ENCODE measurements at regions not wholly inside any gene's neighbourhood (a gene's known extent, or its start where the extent isn't known, plus 50 kb on each side); places are given as distances from the start of the nearest gene placed in this dataset.

DNA sequence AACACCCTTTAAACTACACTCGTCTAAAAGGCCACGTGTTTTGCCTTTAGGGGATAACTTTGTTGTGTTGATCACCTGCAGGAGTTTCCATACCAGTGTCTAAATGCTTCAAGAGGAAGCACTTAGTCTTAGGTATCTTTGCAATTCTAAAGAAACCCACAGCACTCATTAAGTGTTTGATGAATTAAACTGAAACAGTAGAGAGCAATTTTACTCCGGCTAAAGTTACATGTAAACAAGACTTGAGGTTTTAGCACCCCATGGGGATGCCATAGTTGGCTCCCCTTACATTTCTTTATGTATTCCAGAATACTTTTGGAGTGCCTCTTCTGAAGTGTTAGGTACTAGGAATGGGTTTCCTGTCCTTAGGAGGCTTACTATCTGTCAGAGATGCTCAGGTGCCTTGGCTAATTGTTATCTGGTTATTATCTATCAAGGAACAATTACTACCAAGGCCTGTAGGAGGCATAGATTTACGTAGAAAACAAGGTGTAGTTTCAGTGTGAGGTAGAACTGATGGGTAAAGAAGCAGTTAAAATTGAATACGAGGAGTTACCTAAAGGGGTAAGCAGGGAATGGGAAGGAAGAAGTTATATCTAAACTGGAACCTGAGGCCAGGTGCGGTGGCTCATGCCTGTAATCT is 176.8 kb upstream of the SAMSN1 start:
- DNase-seq: no peak

DNA sequence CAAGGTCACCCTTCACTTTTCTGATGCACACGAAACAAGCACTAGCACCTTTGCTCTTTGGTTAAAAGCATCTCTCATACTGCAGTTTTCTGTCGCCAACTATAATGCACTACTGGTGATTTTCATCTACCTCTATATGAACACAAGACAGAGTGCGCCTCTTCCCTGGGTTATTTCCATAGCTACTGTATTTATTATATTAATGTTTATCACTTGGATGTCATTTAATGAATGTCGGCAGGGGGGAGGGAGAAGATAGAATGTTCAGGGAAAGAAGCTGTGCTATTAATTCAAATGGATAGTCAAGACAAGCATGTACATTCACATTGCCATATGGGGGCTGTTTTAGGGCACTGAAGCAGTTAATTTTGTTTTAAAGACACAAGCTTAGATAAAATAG is 174.1 kb upstream of the SAMSN1 start:
- no peak for DNase-seq

DNA sequence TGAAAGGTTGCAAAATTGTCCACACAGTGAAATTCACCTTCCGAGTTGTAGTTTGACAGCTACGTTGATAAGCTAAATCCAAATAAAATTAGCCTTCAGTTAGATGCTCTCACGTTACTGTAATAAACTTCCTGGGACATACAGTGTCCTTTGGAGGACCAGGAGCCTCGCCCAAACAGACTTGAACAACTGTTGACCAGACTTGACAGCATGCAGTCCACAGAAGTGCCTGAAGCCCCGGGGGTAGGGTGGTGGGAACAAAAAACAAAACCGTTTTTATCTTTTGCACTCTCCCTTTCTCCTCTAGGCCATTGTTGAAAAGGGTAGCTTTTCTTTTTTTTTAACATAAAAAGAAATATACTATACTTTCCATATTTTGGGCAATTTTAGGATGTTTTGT is 172.8 kb upstream of the SAMSN1 start:
- DNase-seq: no peak

DNA sequence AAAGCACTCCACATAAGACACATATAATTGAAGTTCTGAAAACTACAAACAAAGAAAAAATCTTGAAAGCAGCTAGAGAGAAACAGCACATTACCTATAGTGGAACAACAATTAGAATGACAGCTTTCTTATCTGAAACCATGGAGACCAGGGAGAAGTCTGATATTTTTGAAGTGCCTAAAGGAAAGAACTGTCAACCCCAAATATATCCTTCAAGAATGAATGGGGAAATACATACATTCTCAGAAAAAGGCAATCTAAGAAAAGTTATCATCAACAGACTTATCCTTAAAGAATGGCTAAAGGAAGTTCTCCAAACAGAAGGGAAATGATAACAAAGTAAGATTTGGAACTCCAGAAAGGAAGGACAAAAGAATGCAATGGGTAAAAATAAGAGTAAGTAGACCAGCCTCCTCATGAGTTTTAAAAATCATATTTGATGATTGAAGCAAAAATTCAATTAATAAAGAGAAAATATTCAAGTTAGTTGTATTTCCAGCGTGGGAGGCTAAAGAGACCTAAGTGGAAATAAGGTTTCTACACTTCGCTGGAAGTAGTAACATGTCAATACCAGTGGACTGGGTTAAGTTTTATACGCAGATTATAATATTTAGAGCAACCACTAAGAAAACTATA is 170.8 kb upstream of the SAMSN1 start:
- no peak for DNase-seq

DNA sequence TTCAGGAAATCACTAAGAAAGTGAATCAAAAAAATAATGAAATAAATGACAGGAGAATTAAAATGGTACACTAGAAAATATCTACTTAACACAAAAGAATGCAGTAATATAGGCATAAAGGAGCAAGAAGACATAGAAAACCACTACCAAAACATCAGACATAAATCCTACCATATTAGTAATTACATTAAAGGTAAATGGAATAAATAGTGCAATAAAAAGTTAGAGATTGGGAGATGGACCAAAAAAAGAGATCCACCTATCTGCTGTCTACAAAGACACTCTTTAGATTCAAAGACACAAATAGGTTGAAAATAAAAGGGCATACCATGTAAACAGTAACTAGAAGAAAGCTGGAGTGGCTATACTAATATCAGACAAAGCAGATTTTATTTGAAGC is 167.0 kb upstream of the SAMSN1 start:
- no peak for DNase-seq

DNA sequence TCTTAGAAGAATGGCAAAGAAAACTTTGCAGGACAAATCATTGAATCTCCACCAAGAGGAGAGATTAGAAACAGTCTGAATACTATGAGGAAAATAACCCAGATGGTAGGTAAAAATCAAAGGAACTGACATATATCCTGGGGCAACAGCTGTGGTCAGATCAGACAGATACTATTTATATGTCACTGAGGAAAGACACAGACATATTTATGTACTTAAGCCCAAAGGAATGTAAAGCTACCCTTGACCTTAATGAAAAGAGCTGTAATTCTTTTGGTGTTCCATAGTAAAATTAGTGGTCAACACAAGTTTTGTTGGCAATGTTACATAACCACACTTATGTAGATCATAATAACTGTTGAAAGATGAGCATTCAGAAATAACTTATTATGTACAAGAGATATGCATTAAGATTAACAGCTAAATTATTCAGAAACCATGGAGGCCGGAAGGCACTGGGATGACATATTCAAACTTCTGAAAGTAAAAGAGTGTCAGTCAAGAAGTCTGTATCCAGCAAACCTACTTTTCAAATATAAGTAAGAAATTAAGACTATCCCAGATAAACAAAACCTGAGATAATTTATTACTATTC is 166.1 kb upstream of the SAMSN1 start:
- DNase-seq: no peak

DNA sequence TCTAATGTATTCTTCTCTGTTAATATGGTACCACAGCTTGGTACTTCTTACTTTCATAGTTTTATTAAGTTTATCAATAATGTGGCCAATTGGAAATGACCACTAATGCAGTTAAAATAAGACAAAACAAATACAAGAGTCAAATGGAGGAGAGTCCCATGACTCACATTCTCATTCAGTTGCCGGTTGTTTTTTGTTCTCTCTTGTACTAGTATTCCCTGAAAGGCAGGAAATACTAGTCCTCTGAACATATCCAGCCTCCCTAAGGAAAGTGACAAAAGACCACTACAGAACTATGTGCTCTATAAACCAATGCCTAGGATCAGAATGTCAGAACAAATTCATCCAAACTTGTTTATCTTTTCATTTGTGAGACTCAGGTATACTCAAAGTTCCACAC is 165.2 kb upstream of the SAMSN1 start:
- no peak for DNase-seq

DNA sequence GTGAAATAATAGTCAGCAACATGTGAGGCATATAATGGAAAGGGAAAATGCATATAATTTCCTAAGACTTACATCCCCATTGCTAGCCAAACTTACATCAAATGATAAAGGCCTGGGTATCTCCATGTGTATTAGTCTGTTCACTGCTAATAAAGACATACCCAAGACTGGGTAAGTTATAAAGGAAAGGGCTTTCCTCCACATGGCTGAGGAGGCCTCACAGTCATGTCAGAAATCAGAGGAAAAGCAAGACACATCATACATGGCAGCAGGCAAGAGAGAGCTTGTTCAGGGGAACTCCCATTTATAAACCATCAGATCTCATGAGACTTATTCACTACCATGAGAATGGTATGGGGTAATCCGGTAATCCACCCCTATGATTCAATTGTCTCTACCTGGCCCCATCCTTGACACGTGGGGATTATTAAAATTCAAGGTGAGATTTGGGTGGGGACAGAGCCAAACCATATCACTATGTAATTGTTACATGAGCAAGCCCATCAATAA is 161.5 kb upstream of the SAMSN1 start:
- no peak for DNase-seq

DNA sequence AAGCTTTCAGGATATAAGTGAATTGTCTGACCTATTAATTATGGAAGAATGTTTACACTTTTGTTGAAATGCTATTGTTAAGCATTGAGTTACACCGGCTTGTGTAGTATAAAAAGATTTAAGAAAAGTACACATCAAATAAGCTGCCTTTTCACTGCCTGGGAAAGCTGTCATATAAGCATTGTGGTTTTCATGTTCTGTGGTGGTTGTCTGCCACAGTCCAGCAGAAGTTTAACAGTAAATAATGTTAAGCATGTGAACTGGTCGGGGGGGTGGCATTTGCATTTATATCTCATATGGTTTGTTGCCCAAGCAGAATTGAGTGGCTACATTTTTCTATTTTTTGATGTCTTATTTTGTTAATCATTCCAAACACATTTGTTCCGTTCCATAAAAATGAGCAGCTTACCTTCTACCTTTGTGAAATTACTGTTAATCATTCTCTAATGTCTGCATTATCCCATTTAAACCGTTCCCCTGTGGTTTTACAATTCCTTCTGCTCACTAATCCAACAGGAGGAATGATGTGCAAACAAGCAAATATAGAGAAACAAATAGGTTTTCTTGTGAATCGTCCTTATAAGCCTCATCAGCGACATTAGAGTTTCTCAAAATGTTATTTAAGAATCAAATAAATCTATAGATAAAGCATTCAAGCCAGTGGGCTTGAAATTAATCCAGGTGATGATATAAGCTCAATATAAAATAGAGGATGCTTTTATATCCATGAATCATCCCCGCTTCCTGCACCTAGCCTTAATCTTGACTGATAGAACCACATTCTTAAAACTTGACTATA is 160.8 kb upstream of the SAMSN1 start:
- no peak for DNase-seq

DNA sequence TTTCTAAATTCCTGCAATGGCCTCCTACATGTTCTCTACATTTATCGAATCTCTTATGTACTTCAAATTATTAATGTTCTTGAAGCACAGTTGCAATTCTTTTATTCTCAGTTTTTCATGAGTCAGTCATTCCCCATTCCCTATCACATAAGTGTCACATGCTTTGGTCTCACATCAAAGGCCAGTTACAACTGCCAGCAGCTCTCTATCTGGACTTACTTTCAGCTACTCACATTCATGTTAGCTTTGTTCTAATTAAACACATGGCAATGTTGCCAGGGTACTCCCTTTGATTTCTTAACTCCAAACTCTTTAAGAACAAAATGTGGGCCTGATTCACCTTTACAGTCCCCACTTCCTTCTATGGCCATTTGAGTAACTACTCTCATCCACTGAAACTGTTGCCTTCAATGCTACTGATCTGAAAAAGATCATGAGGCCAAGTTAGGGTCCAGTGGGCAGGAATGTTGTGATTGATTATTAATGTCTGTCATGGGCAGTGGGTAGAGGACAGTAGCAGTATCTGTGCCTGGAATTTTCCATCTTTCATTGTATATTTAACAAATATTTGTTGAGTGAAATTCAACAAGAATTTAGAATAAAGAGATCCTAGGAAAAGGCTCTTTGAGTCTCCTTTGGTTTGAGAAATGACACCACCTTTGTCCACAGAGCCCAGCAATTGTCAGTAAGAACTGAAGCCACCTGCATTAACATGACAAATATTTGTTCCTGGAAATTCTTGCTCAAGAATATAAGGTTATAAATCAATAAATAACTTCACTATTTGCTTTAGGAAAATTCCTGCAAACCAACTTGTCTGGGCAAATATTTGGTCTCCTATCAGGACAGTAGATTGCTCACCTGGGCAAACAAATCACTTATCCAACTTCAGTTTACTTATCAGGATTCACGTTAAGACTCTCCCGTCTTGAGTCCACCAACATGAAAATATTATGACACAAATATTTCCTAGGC is 153.6 kb upstream of the SAMSN1 start:
- DNase-seq: no peak

DNA sequence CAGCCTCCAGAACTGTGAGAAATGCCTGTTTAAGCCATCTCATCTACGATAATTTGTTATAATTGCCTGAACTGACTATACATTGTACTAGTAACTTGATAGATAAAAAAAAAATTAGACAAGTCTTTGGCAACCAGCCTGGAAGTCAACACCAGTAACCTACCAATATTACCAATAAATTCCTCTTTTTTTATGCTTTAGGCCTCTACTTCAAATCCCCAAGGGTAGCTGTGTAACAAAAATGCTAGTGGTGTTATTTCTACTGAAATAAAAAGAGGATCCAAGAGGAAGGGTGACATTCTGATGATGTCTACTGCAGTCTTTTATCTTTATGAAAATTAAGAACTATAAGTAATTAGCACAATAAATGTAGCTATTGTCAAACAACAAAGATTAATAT is 151.7 kb upstream of the SAMSN1 start:
- DNase-seq: no peak

DNA sequence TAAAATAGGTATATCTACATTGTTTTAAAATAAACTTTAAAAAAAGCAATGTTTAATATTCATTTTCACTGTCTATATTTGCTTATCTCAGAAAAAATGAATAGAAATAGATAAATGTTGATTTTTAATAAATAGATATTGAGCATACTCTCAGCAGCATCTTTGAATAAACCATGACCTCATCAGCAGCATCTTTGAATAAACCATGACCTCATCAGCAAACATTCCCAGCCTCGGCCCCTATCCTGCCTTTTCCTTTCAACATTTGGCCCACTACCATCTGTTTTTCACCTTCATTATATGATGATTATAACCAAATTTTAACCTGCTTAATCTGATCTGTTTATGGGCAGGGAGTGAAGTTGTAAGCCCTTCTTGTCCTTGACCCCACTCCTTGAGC is 148.7 kb upstream of the SAMSN1 start:
- no peak for DNase-seq

DNA sequence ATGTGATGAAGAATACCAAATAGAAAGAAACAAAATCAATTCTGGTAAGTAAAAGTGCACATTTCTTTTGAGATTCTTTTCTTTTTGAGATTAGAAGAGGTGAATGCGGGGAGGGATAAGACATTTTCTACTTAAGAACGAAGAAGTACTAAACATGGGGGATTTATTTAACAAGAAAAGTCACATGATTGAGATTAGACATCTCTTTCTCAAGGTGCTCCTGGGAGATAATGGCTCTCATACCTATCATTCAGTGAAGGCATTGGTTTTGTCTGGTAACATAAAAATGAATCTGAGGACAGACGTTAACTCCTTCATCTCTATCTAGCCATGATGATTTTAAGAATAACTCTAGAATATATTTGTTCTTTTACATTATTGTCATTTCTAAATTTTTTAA is 147.9 kb upstream of the SAMSN1 start:
- no peak for DNase-seq

DNA sequence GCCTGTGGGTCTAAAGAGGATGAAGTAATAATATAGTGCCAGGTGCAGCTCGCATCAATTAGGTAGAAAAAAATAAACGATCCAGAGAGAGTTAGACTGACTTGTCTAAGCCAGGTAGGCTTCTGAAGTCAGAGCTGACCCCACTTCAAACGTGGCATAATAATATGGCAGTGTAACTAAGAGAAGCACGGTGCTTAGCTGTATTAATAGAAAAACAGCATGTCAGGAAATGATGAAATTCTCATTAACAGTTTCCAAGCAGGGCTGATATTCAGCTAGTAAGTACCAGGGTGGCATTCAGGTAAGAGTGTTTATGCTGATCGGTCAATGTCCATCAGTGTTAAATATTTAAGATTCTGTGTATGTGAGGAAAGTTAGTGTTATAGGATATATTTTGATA is 145.8 kb upstream of the SAMSN1 start:
- no peak for DNase-seq

DNA sequence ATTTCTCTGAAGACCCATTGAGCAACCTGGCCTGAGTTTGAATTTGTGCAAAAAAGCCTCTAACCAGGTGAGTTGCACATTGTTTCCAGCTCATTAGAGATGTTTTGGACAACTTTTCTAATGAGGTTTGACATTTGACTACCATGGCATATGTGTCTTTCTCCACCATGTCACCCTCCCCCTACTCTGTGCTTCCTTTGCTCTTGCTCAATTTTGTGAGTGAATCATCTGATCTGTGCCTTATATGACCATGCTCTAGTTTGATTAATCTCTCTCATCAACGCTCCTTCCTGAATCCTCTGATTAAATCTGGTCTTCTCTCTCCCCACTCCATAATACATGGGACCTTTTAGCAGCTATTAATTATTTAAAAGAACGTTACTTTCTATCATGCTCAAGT is 144.8 kb upstream of the SAMSN1 start:
- DNase-seq: no peak

DNA sequence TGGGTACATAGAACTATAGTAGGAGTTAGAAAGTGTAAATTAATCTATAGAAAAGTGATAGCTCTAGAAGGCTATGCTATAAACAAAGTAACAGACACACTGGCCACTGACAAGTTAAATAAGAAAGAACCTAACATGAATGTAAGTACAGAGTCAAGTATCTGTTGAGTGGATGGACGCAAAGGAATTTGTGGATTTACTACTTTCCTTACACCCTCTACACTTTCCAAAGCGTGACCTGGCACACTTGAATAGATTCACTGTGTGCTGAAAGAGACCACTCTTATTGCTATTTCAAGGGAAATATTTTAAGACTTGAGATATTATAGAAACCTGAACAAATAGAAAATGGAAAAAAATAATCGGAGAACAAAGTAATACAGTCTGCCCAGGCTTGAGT is 142.8 kb upstream of the SAMSN1 start:
- no peak for DNase-seq

DNA sequence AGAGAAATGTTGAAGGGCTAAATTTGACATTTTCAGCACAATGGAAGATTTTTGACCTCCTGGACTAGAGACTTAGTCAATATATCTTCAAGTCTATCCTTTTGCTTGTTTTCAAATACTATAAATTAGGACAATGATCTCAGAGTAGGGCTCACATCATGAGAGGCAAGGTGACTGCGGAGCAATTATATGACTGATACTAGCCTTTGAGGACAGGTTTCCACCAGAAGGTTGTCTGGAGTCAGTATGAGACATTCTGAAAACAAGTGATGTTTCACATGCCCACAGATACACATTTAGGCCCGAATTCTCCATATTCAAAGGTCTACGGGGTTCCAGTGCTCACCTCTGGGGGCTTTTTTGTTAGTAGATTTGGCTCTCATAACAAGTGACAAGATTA is 142.3 kb upstream of the SAMSN1 start:
- DNase-seq: no peak

DNA sequence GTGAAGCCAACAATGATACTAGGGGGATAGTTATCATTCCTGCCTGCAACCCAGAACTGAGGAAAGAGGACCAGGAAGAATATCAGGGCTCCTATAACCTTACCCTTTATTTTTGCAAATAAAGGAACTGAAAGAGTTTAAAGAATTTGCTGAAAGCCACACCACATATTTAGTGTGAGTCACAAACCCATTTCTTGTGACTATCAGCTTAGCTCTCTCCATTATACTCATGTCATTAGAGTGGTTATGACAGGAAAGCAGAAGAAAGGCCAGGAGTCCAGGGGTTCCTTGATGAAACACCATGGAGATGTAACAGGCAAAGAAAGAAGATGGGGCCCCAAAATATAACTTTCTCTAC is 141.1 kb upstream of the SAMSN1 start:
- no peak for DNase-seq

DNA sequence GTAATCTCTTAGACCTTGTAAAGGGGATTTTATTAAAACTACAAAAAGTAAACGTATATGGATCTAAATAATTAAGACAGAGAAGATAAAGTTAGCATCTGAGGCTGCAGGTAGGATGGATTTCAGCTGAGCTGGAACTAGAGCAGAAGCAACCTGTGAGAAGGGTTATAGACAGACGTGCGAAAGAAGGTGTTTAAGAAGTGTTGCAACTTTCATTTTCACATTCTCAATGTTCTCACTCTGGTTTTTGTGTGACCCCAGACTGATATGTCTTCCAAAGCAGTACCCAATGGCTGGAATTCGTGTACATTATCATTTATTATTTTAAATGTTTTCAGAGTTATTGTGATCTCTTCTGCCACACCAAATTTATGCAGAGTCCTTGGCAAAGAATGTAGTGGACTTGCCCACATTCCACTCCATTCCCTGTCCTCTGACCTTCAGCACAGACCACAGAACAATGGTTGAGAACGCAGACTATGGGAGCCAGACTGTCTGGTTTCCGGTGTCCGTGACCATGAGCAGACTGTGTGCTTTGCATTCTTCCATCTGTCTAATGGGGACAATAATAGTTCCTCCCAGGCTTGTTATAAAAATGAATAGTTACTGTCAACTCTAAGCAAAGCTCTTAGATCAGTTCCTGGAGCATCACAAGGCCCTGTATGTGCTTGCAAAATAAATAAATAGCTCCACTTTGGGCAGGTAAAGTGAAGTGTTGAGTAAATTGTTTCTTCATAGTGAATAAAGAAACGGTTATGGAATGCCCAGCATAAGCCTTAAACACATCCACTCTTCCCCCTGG is 140.6 kb upstream of the SAMSN1 start:
- DNase-seq: no peak

DNA sequence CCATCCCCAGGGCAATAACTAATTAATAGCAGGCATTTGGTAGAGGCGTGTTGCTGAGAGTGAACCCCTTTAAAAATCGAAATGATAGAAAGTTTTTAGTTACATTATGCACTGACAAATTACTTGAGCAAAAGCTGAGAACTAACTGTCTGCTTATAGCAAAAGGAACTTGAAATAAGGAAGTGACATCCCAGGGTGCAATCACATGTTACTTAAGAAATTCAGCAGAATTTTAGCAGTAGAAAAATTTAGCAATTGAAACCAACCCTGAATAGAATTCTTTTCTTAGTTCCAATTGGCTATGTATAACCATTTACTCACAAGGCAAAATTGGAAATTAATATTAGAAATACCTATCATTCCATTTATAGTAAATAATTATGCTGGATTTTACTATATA is 139.5 kb upstream of the SAMSN1 start:
- DNase-seq: no peak

DNA sequence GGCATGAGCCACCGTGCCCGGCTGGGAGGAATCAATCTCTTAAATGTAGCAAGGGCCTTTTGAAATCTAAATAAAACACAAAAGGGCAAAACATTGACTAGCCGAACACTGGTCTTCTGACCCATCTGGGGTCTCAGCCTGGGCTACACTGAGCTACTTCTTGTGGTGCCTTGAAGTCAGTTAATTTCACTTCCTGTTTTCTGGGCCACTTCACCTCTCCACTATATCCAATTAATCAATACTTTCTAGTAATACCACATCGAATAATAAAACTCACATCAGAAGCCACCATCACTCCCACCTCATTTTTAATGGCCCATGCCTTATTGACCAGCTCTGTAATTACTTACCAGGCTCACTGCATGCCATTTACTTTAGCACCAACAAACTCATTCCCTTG is 138.0 kb upstream of the SAMSN1 start:
- no peak for DNase-seq

Data from skin of body (tissue), 1 donor.